SKM-1 (cell line): ENCODE measurements at regions not wholly inside any gene's neighbourhood (a gene's known extent, or its start where the extent isn't known, plus 50 kb on each side); places are given as distances from the start of the nearest gene placed in this dataset.

ENCODE experiments used
- DNase-seq: peaks from one replicate; lab custom pipeline; 2025; ENCODE audit not compliant: unreplicated experiment; lab: John Stamatoyannopoulos, UW

DNA sequence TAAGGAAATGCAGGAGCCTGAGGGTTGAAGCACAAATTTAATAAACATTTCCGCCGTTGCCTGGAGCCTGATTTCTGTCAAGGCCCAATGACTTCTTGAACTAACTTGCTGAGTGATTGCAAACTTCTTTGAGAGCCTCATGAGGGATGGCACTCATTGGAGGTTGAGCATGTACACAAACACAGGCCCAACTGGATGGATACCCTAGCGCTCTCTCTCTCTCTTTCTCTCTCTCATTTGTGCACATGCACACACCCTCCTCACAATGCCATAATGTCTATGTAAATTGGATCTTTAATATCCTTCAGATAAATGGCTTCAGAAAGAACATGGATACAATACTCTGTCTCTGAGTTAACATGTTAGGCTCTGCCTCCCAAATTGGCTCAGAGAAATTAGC, 597.7 kb upstream of the CADM1 start:
- no peak for DNase-seq

DNA sequence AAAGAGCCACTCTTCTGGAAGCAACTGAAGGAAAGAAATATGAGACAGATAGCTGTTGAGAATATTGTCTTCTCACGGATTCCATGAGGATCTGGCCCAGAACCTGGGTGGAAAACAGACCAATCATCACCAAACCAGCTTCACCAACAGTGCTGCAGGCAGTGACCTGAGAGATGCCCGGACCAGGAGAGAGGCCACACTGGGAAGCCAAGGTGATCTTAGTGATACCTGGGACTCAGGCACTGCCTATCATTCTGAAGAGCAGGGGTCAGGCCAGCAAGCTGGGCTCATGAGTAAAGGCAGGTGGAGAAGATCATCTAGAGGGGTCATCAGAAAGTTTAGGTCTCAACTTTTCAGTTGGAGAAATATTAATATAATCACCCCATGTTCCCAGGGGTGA, 595.8 kb upstream of the CADM1 start:
- no peak for DNase-seq

DNA sequence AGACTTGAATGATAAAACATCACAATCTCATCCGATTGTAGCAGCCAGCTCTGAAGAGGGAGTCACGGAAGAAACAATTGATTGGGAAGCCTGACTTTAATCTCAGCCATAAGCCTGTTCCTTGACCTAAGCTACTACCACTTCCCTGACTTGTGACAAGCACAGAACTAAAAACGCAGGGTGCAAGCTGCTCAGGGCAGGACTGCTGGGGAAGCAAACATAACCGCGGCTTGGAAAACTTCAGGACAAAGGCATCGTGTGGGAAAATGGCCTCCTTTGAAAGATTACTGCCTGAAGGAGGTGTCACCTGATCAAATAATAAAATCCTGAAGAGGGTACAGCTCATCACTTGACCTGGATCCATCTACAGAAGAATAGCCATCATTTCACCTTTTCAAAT, 595.3 kb upstream of the CADM1 start:
- DNase-seq: no peak

DNA sequence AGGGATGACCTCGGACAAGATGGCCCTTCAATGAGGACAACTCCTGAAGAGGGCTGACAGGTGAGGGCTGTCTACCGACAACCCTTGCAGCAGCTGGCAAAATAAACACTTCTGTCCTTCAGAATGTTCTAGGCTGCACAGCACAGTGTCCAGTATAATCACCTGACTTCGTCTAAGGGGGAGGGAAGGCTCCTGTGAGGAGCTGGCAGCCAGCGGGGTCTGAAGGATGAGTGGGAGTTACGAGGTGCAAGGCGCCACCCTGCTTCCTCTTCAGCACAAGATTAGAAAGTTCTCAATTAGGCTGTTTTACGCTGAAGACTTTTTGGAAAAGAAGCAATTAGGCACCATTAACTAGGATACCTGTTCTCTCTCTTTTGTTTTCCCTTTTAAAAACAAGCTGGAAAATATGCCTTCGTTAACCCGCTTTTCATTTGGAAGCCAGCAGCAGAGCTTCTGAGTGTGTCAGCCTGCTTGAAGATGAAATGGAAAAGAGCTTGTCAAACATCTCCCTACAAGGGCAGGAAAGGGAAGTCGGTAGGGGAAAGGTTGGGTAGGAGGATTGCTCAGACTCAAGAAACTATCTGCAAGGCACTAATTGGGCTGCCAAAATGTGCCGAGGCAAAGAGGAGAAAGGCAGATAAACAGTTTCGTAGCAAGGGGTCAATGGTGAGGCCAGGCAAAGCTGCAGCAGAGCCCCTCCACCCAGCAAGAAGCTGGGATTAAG, 592.2 kb upstream of the CADM1 start:
- DNase-seq: no peak

DNA sequence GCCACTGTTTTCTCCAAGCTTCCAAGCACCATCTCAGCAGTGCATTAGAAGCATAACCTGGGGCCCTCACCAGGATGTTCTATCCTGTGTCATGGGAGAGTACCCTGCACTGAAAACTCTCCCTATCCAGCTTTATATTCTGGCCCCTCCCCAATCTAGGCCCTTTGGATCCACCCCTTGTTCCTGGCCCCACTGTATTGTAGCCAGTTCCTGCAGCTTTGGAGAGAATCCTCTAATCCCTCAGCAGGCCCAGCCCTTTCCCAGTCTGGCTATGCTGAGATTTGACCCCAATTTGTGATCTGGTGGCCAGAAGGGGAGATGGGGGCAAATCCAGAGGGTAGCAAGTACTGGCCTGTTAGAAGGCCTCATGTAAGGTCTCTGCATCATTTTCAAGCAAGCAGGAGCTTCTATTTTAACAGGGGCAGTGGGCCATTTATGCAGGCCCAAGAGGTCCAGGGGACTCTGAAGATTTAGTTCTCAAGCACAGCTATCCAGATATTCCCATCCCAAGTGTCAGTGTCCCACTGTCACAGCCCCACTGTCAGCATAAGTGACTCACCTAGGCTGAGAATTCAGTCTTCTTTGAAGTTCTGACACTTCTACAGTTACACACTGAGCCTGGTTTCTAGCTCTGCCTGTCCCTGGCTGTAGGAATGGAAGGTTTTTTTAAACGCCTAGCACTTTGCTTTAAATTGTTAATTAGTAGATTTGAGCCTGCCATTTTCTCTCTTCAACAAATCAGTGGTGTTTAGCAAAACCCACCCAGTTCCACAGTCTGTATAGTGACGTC, 589.5 kb upstream of the CADM1 start:
- DNase-seq: no peak

DNA sequence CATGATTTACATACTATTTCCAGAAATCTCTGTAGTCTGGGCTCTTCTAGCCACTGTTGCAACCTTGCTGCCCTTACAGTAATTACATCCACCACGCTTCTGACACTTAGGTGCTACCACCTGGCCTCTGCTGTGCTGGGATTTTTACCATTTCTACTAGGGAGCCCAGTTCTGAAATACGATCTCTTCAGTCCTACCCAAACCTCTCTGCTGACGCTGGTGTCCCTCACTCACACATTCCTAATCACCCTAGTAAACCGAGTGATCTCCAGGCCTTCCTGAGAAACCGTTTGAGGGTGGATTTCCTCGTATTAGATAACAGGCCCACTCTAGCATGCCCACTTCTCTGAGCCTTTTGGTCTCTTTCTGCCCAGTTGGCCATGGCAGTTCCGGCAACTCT, 588.9 kb upstream of the CADM1 start:
- no peak for DNase-seq

DNA sequence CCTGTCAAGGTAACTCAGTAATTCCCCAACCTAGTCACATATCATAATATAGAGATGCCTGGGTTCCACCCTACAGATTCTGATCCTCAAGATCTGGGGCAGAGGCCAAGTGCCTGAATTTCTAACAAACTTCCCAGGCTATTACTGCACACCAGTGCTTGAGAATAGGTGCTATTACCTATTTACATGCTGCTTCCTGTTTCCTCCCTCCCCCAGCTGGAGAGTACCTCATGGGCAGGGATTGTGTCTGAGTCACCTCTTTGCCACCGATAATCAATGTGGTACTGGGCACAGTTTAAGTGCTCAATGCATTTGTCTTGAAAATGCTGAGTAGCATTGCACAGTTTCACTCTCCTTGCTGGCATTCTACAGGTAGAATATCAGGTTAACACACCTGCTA, 582.2 kb upstream of the CADM1 start:
- DNase-seq: no peak

DNA sequence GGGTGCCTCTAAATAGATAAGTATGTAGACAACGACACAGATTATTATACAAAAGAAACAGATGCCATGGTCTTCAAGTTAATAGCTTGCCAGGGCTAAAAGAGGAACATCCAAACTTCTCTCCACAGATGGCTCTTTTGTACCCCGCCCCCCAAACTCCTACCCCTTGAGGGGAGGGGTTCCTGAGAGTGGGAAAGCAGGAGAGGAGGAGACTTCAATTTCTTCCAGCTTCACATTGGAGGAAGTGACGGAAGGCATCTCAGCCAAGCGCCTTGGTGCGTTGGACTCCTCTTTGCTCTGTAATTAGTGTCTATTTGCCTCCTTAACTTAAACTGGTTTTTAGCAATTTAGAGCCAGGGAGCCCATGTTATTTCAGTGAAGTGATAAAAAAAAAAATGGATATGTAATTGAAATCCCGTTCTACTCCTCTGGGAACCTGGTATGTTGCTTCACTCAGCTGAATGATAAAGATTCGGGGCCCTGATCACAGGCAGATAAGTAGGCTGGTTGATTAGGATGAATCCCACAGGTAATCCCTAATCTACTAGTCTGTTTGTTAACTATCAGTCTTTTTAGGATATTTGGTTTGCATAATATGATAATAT, 580.9 kb upstream of the CADM1 start:
- no peak for DNase-seq

DNA sequence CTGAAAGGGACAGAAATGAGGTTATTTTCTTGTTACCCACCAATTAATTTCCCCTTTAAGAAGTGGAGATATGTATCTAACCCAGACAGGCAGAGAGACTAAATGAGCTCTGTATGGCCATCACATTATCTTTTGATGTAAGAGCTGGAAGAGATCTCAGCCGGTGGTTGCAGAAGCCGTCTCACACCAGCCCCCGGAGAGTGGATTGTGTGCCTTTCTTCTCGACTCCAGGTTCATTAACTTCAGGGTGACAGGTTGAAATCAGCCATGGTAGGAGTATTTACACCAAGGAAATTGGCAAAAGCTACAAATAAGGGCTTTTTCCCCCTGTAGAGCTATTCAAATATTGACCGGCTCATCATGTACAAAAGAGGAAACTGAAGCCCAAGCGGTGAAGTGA, 580.3 kb upstream of the CADM1 start:
- no peak for DNase-seq

DNA sequence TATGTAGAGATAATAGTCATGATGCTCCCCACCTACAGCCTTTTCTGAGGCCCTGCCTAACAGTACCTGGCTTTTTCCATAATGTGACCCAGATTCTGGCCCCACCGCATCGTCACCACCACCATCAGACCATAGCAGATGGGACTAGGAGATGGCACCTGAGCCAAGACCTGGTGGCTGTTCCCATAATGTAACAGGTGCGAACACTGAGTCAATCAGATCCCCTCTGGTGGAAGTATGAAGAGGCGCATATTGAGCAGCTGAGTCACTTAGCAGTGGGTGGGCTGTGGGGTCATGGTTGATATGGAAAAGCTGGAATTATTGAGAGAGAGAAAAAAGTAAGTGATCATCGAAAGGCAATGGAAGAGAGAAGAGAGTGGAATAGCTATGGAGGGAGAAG, 578.0 kb upstream of the CADM1 start:
- no peak for DNase-seq

DNA sequence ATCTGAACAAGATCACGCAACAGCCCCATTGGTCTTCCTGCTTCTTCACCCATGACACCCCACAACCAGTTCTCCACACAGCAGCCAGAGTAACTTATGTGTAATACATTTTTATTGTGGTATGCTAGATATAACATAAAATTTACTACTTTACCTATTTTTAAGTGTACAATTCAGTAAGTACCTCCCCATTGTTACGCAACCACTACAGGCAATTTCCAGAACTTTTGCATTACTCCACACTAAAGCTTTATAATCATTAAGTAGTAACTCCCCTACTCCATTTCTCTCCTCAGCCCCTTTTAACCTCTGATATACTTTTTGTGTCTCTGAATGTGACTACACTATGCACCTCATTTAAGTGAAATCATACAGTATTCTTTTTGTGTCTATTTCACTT, 575.4 kb upstream of the CADM1 start:
- DNase-seq: no peak

DNA sequence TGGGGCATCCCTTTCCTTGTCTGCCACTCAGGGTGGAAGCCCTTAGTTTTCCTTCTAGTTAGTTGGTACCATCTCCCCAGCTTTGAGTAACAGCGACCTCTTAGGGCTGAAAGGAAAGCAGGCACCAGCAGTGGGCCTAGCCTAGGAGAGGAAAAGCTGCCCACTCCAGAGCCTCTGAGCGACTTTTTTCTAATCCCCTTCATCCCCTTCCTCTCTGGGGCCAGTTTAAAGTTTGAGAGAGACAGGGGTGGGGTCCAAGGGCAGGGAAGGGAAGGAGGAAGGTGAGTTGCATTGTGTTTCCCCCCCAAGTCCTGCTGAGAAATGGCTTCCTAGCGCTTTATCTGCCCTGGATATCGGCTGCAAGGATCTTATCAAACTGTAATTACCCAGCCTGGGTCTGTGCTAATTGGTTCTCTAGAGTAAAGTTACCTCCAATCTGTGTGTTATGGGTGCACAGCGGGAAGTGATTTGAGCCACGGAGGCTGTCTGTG, 573.9 kb upstream of the CADM1 start:
- DNase-seq: no peak

DNA sequence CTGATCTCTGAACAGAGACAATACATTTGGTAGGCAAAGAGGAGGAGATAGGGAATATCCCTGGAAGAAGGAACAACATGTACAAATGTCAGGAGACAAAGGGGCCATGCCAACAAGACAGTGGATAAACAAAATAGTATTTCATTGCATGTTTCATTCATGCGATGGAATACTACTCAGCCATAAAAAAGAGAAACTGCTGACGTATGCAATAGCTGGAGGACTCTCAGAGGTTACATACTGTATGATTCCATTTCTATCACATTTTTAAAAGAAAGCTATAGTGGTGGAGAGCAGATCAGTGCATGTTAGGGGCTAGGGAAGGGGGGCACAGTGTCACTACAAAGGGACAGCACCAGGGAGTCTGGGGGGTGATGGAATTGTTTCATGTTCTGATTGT, 572.9 kb upstream of the CADM1 start:
- DNase-seq: no peak

DNA sequence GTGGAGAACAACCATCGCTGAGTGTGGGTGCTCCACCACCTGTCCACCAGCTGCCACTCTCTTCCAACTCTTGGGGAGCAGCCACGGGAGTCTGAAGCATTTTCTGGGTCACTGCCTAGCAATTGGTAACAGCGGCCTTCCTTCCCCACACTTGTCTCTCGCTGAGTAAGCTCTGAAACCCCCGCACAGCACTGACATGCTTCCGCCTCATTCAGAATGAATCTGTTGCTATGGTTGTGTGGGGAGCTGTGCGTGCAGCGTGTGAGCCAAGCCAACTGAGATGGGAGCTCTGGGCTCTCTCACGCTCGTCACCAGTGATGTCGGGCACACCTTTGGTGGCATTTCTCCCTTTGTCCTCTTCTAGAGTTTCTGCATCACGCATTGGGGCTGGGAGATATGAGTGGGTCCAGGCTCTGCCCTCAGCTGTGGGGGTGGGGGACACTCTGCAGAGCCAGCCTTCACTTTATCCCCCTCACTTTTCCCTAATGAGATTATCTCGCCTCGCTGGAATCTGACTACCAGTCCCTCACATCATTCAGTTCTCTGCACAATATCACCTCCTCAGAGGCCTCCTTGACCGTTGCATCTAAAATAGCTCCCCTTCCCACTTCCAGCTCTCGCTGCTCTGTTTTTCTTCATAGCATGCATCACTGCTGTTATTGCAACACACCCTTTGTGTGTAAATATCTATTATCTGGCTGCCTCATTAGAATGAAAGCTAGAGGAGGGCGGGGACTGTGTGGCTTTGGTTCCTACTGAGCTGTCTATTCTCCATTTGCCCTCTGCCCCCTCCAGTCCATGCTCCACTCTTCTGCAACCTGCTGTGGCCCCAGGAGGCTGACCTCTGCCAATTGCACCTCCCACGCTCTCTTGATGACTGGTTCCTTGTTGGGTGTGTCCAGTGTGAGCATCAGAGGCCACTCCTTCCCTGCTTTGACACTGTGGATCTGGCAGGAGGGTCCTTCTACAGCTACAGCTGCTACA, 569.9 kb upstream of the CADM1 start:
- DNase-seq: no peak

DNA sequence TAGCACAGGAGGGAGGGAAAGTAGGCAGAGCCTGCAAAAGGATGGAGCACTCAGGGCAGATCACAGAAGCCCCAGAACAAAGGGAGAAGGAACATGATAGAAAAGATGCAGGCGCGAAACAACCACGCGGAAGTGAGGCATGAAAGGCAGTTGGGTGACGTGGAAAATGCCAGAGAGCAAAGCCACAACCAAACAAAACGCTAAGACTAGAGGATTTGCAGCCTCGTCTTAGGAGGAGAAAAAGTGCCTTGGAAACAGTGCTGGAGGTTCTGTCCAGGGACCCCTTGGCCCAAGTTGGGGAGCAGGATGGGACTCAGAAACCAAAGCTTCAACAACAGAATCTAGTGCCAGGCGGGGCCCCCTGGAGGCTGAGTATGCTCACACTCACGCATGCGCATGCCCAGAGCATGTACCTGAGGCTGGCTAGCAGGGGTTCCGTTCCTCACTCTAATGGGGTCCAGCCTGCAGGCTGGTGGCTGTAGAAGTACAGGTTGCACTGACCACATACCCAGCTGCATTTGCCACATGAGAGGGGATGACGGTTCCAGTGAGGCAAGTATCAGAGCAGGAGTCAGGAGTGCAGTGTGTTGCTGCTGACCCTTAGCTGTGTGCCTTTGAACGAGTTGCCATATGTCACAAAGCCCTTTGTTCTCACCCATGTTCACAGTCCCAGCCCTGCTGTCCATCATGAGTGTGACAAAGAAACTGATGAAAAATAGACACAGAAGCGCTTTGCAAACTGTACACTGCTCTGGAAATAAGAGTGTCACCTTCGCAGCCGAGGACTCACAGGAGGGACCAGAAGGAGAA, 568.6 kb upstream of the CADM1 start:
- no peak for DNase-seq

DNA sequence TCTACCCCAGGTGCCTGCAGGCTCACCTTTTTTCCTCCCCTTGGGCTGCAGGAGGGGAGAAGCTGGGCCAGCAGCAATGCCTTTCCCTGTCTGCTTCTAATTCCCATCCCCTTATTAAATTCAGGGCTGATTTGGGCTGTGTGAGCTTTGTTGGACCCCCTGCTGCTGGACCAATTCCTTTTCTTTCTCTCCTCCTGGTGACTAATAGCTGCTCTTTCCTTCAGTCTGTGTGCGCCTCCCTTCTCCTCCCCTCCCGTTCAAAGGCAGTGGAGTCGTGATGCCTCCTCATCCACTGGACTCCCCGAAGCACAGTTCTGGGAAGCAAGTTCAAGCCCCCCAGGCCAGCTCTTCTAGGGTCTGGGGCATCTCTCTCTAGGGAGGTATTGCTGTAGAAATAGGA, 567.9 kb upstream of the CADM1 start:
- no peak for DNase-seq

DNA sequence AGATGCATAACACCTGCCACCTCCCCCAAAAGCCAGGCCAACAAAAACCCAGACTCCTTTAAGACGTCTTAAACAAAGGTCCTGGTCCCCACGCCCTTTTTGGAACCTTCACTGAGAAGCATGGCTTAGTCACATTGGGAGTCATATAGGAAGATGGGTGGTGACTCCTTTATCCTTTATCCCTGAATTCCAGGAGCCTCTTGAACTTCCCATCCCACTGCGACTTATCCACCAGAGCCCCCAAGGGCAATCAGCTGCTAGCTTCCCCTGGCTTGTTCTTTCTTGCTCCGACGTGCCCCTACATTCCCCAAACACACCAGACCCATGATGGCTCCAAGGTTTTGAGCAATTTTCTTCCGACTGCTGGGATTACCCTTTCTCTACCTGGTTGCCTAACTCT, 567.0 kb upstream of the CADM1 start:
- no peak for DNase-seq

DNA sequence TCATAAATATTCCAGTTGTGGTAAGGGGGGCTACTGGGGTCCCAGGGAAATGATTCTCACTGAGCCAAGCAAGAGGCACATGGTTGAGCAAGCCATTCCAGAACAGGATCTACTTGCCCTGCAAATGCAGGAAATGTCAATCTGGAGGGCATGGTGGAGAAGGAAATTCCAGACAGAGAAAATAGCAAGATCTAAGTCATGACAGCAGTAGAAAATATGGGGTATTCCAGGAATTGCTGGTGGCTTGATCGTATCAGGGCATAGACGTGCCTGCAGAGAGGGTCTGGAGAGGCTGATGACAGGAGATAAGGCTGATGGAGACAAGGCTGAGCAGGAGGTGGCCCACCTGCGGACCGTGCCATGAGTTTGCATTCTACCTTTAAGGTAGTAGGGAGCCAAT, 566.3 kb upstream of the CADM1 start:
- no peak for DNase-seq

DNA sequence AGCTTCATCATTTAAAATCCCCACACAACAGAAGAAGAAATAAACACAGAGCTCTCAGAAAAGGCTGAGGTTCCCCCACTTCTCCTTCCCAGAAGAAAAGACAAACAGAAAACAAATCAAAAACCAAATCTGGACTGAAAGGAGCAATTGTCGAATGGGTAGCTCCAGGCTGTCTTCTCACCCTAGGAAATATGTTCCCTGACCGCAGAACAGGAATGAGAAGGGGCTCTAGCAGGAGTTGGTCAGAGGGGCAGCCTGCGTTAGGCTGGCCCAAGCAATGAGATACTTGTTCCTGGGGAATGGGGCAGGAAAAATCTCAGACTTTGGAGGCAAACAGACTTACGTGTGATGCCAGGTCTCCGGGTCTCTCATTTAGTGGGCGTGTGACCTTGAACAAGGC, 562.6 kb upstream of the CADM1 start:
- no peak for DNase-seq

DNA sequence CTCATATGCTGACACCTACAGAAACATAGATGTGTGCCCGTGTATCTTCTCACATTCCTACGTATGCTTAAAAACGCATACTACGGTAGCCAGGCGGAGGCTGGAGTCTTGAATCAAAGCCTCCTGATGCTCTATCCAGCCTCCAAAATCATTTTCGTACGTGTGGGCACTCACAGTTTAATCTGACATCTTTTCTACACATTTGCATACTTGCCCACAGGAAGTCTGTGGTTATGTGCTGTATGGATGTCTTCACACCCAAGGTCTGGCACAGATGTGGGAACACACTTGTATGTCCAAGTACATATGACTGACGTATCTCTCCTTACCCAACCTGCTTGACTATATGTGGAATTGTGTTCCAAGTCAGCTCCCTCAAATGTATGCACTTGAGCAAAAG, 561.8 kb upstream of the CADM1 start:
- no peak for DNase-seq
